Cardiac muscle cell (in vitro differentiated cells and primary cell): ENCODE measurements at regions not wholly inside any gene's neighbourhood (a gene's known extent, or its start where the extent isn't known, plus 50 kb on each side); places are given as distances from the start of the nearest gene placed in this dataset.
"Not testable (repeated sequence)": the region's sequence is repeated elsewhere in the genome, so short reads cannot be mapped to it uniquely, and the experiment has no call there.

Source experiments
- DNase-seq, 2 donors: peaks; one replicate each; pipeline versions ENCODE4 v3.0.0 to v3.0.0-alpha.2; 2010 to 2017; ENCODE audit warnings: low read depth in 1 of 2, low spot score in 1 of 2
- H3K27ac ChIP-seq: fragments of 200-600 bp; sonication (generic); 2 replicates; pipeline ENCODE4 v1.5.1; 2016
- H3K27me3 ChIP-seq: fragments of 200-600 bp; sonication (generic); 2 replicates; pipeline ENCODE4 v1.6.0; 2016; ENCODE audit warnings: control low read depth
- H3K36me3 ChIP-seq: fragments of 200-600 bp; sonication (generic); 2 replicates; pipeline ENCODE4 v1.5.1; 2016; ENCODE audit warnings: control low read depth
- H3K4me1 ChIP-seq: fragments of 200-600 bp; sonication (generic); 2 replicates; pipeline ENCODE4 v1.8.1; 2017; ENCODE audit warnings: low read depth, mild to moderate bottlenecking, mixed run types
- H3K4me3 ChIP-seq: fragments of 200-600 bp; sonication (generic); 2 replicates; pipeline ENCODE4 v1.5.1; 2016; ENCODE audit warnings: mild to moderate bottlenecking
- H3K9me3 ChIP-seq: fragments of 200-600 bp; sonication (generic); 2 replicates; pipeline ENCODE4 v1.5.1; 2017; ENCODE audit warnings: low read depth, mild to moderate bottlenecking, control low read depth
- CTCF ChIP-seq: IDR thresholded peaks from 2 replicates; pipeline ENCODE4 v1.5.1; 2012; ENCODE audit warnings: low read depth, mild to moderate bottlenecking, low read length

GRCh38 chr16:27600381-27600780 is 50.4 kb downstream of the KATNIP start:
- peak in 1 of 2 donors; percentile 49 for DNase-seq
- no peaks in the 10 kb centered on the region for H3K9me3 ChIP-seq
- no peak for TF ChIP-seq CTCF
- no peak overlapping the region for H3K4me3 ChIP-seq
- no peaks in the 10 kb centered on the region for H3K27me3 ChIP-seq
- peak overlapping the region; percentile 51 for H3K27ac ChIP-seq
- H3K4me1 ChIP-seq: peaks cover 41% of the 10 kb centered on the region
- no peaks in the 10 kb centered on the region for H3K36me3 ChIP-seq

- Histone ChIP-seq H3K4me1 (peaks cover 32% of the 10 kb centered on the region), H3K9me3 (no peaks in the 10 kb centered on the region), H3K27ac (peak overlapping the region; percentile 8), H3K4me3 (no peak overlapping the region), H3K27me3 (no peaks in the 10 kb centered on the region), H3K36me3 (no peaks in the 10 kb centered on the region)
- TF ChIP-seq CTCF: no peak
- DNase-seq: no peak
Measured at GRCh38 chr16:27602103-27602502, 52.2 kb downstream of the KATNIP start.

- peak; percentile 70 to 80 for DNase-seq
- not testable (repeated sequence) for H3K27ac ChIP-seq
- peak; percentile 80 for TF ChIP-seq CTCF
Measured at GRCh38 chr16:27605500-27606106, 55.7 kb downstream of the KATNIP start.

GRCh38 chr16:27611340-27611739 is 61.4 kb downstream of the KATNIP start:
- Histone ChIP-seq H3K4me1 (no peaks in the 10 kb centered on the region), H3K4me3 (no peak overlapping the region), H3K27me3 (no peaks in the 10 kb centered on the region), H3K36me3 (no peaks in the 10 kb centered on the region), H3K9me3 (no peaks in the 10 kb centered on the region), H3K27ac (no peak overlapping the region)
- DNase-seq: no peak
- no peak for TF ChIP-seq CTCF

More at GRCh38 chr16:27605500-27606106, 55.7 kb downstream of the KATNIP start:
- H3K4me1 ChIP-seq: peaks cover 14% of the 10 kb centered on the region
- H3K4me3 ChIP-seq, H3K36me3 ChIP-seq, H3K9me3 ChIP-seq, H3K27me3 ChIP-seq: not testable (repeated sequence)

GRCh38 chr16:27613238-27613791 is 63.4 kb downstream of the KATNIP start:
- Histone ChIP-seq H3K36me3 (no peaks in the 10 kb centered on the region), H3K4me1 (peaks cover 16% of the 10 kb centered on the region), H3K27me3 (no peaks in the 10 kb centered on the region), H3K27ac (no peak overlapping the region), H3K9me3 (no peaks in the 10 kb centered on the region), H3K4me3 (no peak overlapping the region)
- no peak for DNase-seq
- no peak for TF ChIP-seq CTCF
